ENCODE measurements at regions not wholly inside any gene's neighbourhood (a gene's known extent, or its start where the extent isn't known, plus 50 kb on each side); places are given as distances from the start of the nearest gene placed in this dataset.

- CTCF ChIA-PET: no interaction called here
- H3K27ac ChIP-seq (ENCODE audit: low read length): no peak overlapping the region
- POLR2A ChIA-PET: interaction anchor here (0.7 kb wide), 1 partner anchor 30 kb away, joined by 5 read pairs; no protein-coding TSS in a partner anchor
- no peaks in the 10 kb centered on the region for H3K27me3 ChIP-seq (ENCODE audit: control insufficient read depth, insufficient read depth, low read length)
- H3K4me3 ChIP-seq (ENCODE audit: low read depth in 2 of 2, low read length in 2 of 2): no peak overlapping the region
- ATAC-seq: no peak
- no TSS peak for BruUV-seq (replicated peaks)
- peaks cover 3% of the 10 kb centered on the region; the same call in 1 of the 2 replicates for H3K4me1 ChIP-seq (ENCODE audit: control insufficient read depth, insufficient read depth, low read length)
- no peak for DNase-seq (ENCODE audit: low read depth, low spot score)
- no peaks in the 10 kb centered on the region for H3K36me3 ChIP-seq (ENCODE audit: control insufficient read depth, insufficient read depth, low read length)
- no peak for TF ChIP-seq TCF7L2 (IDR thresholded peaks at IDR 0.05; ENCODE audit: low read depth, low read length)
- TF ChIP-seq, protein P1, sequence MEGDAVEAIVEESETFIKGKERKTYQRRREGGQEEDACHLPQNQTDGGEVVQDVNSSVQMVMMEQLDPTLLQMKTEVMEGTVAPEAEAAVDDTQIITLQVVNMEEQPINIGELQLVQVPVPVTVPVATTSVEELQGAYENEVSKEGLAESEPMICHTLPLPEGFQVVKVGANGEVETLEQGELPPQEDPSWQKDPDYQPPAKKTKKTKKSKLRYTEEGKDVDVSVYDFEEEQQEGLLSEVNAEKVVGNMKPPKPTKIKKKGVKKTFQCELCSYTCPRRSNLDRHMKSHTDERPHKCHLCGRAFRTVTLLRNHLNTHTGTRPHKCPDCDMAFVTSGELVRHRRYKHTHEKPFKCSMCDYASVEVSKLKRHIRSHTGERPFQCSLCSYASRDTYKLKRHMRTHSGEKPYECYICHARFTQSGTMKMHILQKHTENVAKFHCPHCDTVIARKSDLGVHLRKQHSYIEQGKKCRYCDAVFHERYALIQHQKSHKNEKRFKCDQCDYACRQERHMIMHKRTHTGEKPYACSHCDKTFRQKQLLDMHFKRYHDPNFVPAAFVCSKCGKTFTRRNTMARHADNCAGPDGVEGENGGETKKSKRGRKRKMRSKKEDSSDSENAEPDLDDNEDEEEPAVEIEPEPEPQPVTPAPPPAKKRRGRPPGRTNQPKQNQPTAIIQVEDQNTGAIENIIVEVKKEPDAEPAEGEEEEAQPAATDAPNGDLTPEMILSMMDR (IDR thresholded peaks at IDR 0.05): no peak
- TF ChIP-seq, protein P2, sequence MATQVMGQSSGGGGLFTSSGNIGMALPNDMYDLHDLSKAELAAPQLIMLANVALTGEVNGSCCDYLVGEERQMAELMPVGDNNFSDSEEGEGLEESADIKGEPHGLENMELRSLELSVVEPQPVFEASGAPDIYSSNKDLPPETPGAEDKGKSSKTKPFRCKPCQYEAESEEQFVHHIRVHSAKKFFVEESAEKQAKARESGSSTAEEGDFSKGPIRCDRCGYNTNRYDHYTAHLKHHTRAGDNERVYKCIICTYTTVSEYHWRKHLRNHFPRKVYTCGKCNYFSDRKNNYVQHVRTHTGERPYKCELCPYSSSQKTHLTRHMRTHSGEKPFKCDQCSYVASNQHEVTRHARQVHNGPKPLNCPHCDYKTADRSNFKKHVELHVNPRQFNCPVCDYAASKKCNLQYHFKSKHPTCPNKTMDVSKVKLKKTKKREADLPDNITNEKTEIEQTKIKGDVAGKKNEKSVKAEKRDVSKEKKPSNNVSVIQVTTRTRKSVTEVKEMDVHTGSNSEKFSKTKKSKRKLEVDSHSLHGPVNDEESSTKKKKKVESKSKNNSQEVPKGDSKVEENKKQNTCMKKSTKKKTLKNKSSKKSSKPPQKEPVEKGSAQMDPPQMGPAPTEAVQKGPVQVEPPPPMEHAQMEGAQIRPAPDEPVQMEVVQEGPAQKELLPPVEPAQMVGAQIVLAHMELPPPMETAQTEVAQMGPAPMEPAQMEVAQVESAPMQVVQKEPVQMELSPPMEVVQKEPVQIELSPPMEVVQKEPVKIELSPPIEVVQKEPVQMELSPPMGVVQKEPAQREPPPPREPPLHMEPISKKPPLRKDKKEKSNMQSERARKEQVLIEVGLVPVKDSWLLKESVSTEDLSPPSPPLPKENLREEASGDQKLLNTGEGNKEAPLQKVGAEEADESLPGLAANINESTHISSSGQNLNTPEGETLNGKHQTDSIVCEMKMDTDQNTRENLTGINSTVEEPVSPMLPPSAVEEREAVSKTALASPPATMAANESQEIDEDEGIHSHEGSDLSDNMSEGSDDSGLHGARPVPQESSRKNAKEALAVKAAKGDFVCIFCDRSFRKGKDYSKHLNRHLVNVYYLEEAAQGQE (IDR thresholded peaks at IDR 0.05; ENCODE audit: insufficient read depth in 1 of 2, low read depth in 2 of 2, low read length in 1 of 2): no peak
- no peak for TF ChIP-seq POLR2AphosphoS5 (IDR thresholded peaks at IDR 0.05; ENCODE audit: low read depth, low read length)
- no peak for TF ChIP-seq SIN3A (IDR thresholded peaks at IDR 0.05; ENCODE audit: borderline replicate concordance, insufficient read depth, low read depth, low read length)
- H3K9me3 ChIP-seq (ENCODE audit: control insufficient read depth, insufficient read depth, low read depth, low read length): no peaks in the 10 kb centered on the region
- in situ Hi-C loops (cut with HindIII; ENCODE audit: low pct_unique_long_range_greater_than_20kb, low sequenced_read_pairs): no loop called here
- intact Hi-C loops (cut with micrococcal nuclease; ENCODE audit: unreplicated experiment): no loop called here
These were observed 50.0 kb upstream of the TRPM1 start for GRCh38 chr15:31151301-31152233.

DNA sequence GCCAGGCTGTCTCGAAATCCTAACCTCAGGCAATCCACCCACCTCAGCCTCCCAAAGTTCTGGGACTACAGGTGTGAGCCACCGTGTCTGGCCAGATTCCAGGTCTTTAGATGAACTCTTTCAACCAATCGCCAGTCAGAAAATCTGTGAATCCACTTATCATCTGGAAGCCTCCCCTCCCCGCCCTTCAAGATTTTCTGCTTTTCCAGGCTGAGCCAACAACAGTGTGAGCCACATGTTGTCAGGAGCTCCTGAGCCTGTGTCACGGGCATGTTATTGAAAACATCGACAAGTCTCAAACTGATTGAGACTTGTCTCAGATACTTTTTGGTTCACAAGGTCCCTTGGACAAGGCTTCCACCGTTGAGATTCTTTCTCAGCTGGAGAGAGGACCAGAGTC lies 52.0 kb upstream of the TRPM1 start:
- Histone ChIP-seq H3K27me3 (ENCODE audit: control insufficient read depth, insufficient read depth, low read length) (no peaks in the 10 kb centered on the region), H3K36me3 (ENCODE audit: control insufficient read depth, insufficient read depth, low read length) (no peaks in the 10 kb centered on the region), H3K4me1 (ENCODE audit: control insufficient read depth, insufficient read depth, low read length) (no peaks in the 10 kb centered on the region), H3K9me3 (ENCODE audit: control insufficient read depth, insufficient read depth, low read depth, low read length) (no peaks in the 10 kb centered on the region), H3K27ac (ENCODE audit: low read length) (no peak overlapping the region), H3K4me3 (ENCODE audit: low read depth in 2 of 2, low read length in 2 of 2) (no peak overlapping the region)
- DNase-seq (ENCODE audit: low read depth, low spot score) (no peak), ATAC-seq (no peak)
- TF ChIP-seq POLR2AphosphoS5 (IDR thresholded peaks at IDR 0.05; ENCODE audit: low read depth, low read length) (no peak), TCF7L2 (IDR thresholded peaks at IDR 0.05; ENCODE audit: low read depth, low read length) (no peak)
- BruUV-seq (replicated peaks): no TSS peak
- CTCF ChIA-PET: no interaction called here
- intact Hi-C loops (cut with micrococcal nuclease; ENCODE audit: unreplicated experiment): no loop called here
- POLR2A ChIA-PET: no interaction called here
- in situ Hi-C loops (cut with HindIII; ENCODE audit: low pct_unique_long_range_greater_than_20kb, low sequenced_read_pairs): no loop called here

DNA sequence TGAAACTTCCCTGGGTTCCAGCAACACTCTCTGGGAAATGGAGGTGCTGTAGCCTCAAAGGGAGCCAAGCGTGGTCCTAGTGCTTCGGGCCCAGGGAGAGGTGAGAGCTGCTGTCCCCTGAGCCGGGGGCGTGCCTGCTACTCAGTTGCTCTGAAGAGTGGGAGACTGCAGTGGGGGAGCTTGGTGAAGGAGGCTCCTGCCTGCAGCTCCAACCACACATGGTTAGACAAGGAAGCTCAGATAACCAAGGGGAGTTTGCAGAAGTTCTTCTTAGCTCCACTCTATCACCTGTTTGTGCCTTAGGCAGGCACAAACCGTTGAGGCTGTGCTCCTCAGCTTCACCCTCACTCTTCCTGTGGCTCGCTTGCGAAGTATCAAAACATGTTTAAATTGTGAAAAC lies 53.6 kb upstream of the TRPM1 start:
- no TSS peak for BruUV-seq (replicated peaks)
- Histone ChIP-seq H3K36me3 (ENCODE audit: control insufficient read depth, insufficient read depth, low read length) (no peaks in the 10 kb centered on the region), H3K27me3 (ENCODE audit: control insufficient read depth, insufficient read depth, low read length) (no peaks in the 10 kb centered on the region), H3K9me3 (ENCODE audit: control insufficient read depth, insufficient read depth, low read depth, low read length) (no peaks in the 10 kb centered on the region), H3K27ac (ENCODE audit: low read length) (no peak overlapping the region), H3K4me3 (ENCODE audit: low read depth in 2 of 2, low read length in 2 of 2) (no peak overlapping the region), H3K4me1 (ENCODE audit: control insufficient read depth, insufficient read depth, low read length) (no peaks in the 10 kb centered on the region)
- TF ChIP-seq POLR2AphosphoS5 (IDR thresholded peaks at IDR 0.05; ENCODE audit: low read depth, low read length) (no peak), TCF7L2 (IDR thresholded peaks at IDR 0.05; ENCODE audit: low read depth, low read length) (no peak), SIN3A (IDR thresholded peaks at IDR 0.05; ENCODE audit: borderline replicate concordance, insufficient read depth, low read depth, low read length) (no peak)
- TF ChIP-seq, protein P2 (IDR thresholded peaks at IDR 0.05; ENCODE audit: insufficient read depth in 1 of 2, low read depth in 2 of 2, low read length in 1 of 2): no peak
- TF ChIP-seq, protein P1 (IDR thresholded peaks at IDR 0.05): no peak
- intact Hi-C loops (cut with micrococcal nuclease; ENCODE audit: unreplicated experiment): no loop called here
- ATAC-seq: no peak
- in situ Hi-C loops (cut with HindIII; ENCODE audit: low pct_unique_long_range_greater_than_20kb, low sequenced_read_pairs): no loop called here
- CTCF ChIA-PET: no interaction called here
- POLR2A ChIA-PET: no interaction called here
- no peak for DNase-seq (ENCODE audit: low read depth, low spot score)

Measured in Panc1 (cell line).